Parathyroid adenoma (tissue), 2 donors: ENCODE measurements at regions not wholly inside any gene's neighbourhood (a gene's known extent, or its start where the extent isn't known, plus 50 kb on each side); places are given as distances from the start of the nearest gene placed in this dataset.

Experiments
- H2AFZ ChIP-seq: fragments of 300-600 bp; sonication (generic); one replicate; pipeline ENCODE4 v1.7.0; 2017; ENCODE audit warnings: antibody characterized with exemption, mild to moderate bottlenecking
- H3K27ac ChIP-seq: fragments of 300-600 bp; sonication (generic); one replicate; pipeline ENCODE4 v1.7.0; 2017
- H3K27me3 ChIP-seq: fragments of 300-600 bp; sonication (generic); one replicate; pipeline ENCODE4 v1.7.0; 2017; ENCODE audit warnings: low read length; ENCODE audit not compliant: control insufficient read depth, insufficient read depth
- H3K36me3 ChIP-seq: fragments of 300-600 bp; sonication (generic); one replicate; pipeline ENCODE4 v1.7.0; 2017; ENCODE audit warnings: low read length; ENCODE audit not compliant: control insufficient read depth, insufficient read depth
- H3K4me1 ChIP-seq: fragments of 300-600 bp; sonication (generic); one replicate; pipeline ENCODE4 v1.7.0; 2017; ENCODE audit warnings: control low read depth
- H3K4me2 ChIP-seq: fragments of 300-600 bp; sonication (generic); one replicate; pipeline ENCODE4 v1.7.0; 2017; ENCODE audit warnings: low read length
- H3K4me3 ChIP-seq: fragments of 300-600 bp; sonication (generic); one replicate; pipeline ENCODE4 v1.7.0; 2017; ENCODE audit warnings: low read depth, low read length
- H3K79me2 ChIP-seq: fragments of 300-600 bp; sonication (generic); one replicate; pipeline ENCODE4 v1.7.0; 2017; ENCODE audit warnings: control low read depth
- H3K9ac ChIP-seq: fragments of 300-600 bp; sonication (generic); one replicate; pipeline ENCODE4 v1.7.0; 2017; ENCODE audit warnings: mild to moderate bottlenecking
- H3K9me3 ChIP-seq: fragments of 300-600 bp; sonication (generic); one replicate; pipeline ENCODE4 v1.7.0; 2017; ENCODE audit warnings: low read length; ENCODE audit not compliant: control insufficient read depth
- CTCF ChIP-seq: fragments of 300-600 bp; sonication (generic); IDR thresholded peaks from one replicate; pipeline ENCODE4 v1.7.0; 2017; ENCODE audit warnings: antibody characterized with exemption, mild to moderate bottlenecking
- donor health status: primary hyperparathyroidism.

- Histone ChIP-seq H3K27ac (no peak overlapping the region), H3K4me3 (no peak overlapping the region), H3K9ac (no peak overlapping the region), H3K4me1 (peaks cover 7% of the 10 kb centered on the region), H2AFZ (no peak overlapping the region), H3K36me3 (no peaks in the 10 kb centered on the region), H3K4me2 (no peak overlapping the region), H3K27me3 (no peaks in the 10 kb centered on the region), H3K79me2 (no peaks in the 10 kb centered on the region), H3K9me3 (no peaks in the 10 kb centered on the region)
- TF ChIP-seq CTCF: no peak
Observed at GRCh38 chr17:77867976-77868713, 90.4 kb upstream of the TNRC6C start.

- no peaks in the 10 kb centered on the region for H3K27me3 ChIP-seq
- H3K4me1 ChIP-seq: peaks cover 5% of the 10 kb centered on the region
- H3K9ac ChIP-seq: no peak overlapping the region
- no peak overlapping the region for H2AFZ ChIP-seq
- no peak overlapping the region for H3K4me2 ChIP-seq
- no peaks in the 10 kb centered on the region for H3K36me3 ChIP-seq
- H3K79me2 ChIP-seq: no peaks in the 10 kb centered on the region
- H3K9me3 ChIP-seq: no peaks in the 10 kb centered on the region
- no peak for TF ChIP-seq CTCF
- no peak overlapping the region for H3K27ac ChIP-seq
- H3K4me3 ChIP-seq: no peak overlapping the region
Observed at GRCh38 chr17:77869041-77869599, 89.4 kb upstream of the TNRC6C start.

- no peak overlapping the region for H3K27ac ChIP-seq
- H3K79me2 ChIP-seq: no peaks in the 10 kb centered on the region
- no peak overlapping the region for H3K4me2 ChIP-seq
- no peaks in the 10 kb centered on the region for H3K9me3 ChIP-seq
- H3K4me1 ChIP-seq: no peaks in the 10 kb centered on the region
- TF ChIP-seq CTCF: no peak
- H3K4me3 ChIP-seq: no peak overlapping the region
- H3K9ac ChIP-seq: no peak overlapping the region
- no peaks in the 10 kb centered on the region for H3K36me3 ChIP-seq
- no peak overlapping the region for H2AFZ ChIP-seq
- H3K27me3 ChIP-seq: no peaks in the 10 kb centered on the region
Observed at GRCh38 chr17:77869665-77870132, 88.8 kb upstream of the TNRC6C start.

GRCh38 chr17:77872199-77872598 lies 86.3 kb upstream of the TNRC6C start:
- Histone ChIP-seq H2AFZ (no peak overlapping the region), H3K27me3 (no peaks in the 10 kb centered on the region), H3K36me3 (no peaks in the 10 kb centered on the region), H3K79me2 (no peaks in the 10 kb centered on the region), H3K4me1 (no peaks in the 10 kb centered on the region), H3K4me2 (no peak overlapping the region), H3K4me3 (no peak overlapping the region), H3K9me3 (no peaks in the 10 kb centered on the region), H3K9ac (no peak overlapping the region), H3K27ac (no peak overlapping the region)
- no peak for TF ChIP-seq CTCF
